ENCODE measurements at regions not wholly inside any gene's neighbourhood (a gene's known extent, or its start where the extent isn't known, plus 50 kb on each side); places are given as distances from the start of the nearest gene placed in this dataset.

DNA sequence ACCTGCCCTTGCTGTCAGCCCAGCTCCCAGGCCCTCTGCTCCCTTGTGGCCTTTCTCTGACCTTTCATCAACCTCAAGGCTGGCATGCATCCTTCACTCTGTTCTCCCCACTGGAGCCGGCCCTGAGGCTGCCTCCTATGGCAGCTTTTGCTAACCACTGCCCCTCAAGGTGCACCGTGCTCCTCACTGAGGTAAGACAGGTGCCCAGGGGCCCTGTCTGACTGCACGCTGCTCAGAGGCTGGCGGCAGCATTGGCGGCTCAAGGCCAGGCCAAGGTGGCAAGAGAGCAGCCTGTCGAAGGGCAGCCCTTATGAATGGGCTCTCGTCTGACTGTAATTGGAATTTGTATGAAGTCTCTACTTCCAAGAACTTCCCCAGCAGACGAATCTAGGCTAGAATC lies 172.6 kb downstream of the ZNF248 start:
- H3K9ac ChIP-seq (ENCODE audit: low read length), result no peak overlapping the region
- H3K27ac ChIP-seq (ENCODE audit: low read depth, low read length), result no peak overlapping the region
- no peaks in the 10 kb centered on the region; the same call in 1 of the 2 replicates for H3K36me3 ChIP-seq (ENCODE audit: control insufficient read depth, insufficient read depth, low read length)
- no peaks in the 10 kb centered on the region for H3K4me1 ChIP-seq (ENCODE audit: control insufficient read depth, insufficient read depth, low read length)
- H3K9me3 ChIP-seq (ENCODE audit: control insufficient read depth, insufficient read depth, low read depth, low read length), result peaks cover 80% of the 10 kb centered on the region; the same call in 1 of the 2 replicates
- no peak overlapping the region for H3K4me3 ChIP-seq (ENCODE audit: low read depth, low read length)
- no peaks in the 10 kb centered on the region for H3K27me3 ChIP-seq (ENCODE audit: control insufficient read depth, insufficient read depth, low read length)

DNA sequence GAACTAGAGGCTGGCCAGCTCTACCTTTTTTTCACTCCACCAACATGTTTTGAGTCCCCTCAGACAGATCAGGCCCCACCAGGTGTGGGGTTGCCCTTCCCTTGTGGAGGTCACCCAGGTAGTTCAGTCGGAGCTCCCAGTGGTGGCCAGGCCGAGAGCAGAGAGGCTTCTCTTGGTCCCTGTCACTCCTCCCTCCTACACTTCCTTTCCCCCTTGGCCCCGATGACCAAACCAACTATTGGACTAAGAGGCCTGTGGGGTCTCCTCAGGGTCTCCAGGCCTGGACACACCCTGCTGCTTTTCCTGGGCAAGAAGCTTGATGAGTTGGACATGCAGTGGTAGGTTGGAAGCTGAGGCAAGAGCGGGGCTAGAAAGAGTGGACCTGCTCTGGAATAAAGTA lies 174.8 kb downstream of the ZNF248 start:
- Histone ChIP-seq H3K27ac (ENCODE audit: low read depth, low read length) (no peak overlapping the region), H3K27me3 (ENCODE audit: control insufficient read depth, insufficient read depth, low read length) (no peaks in the 10 kb centered on the region), H3K9ac (ENCODE audit: low read length) (no peak overlapping the region), H3K36me3 (ENCODE audit: control insufficient read depth, insufficient read depth, low read length) (no peaks in the 10 kb centered on the region; the same call in 1 of the 2 replicates), H3K4me3 (ENCODE audit: low read depth, low read length) (no peak overlapping the region), H3K4me1 (ENCODE audit: control insufficient read depth, insufficient read depth, low read length) (no peaks in the 10 kb centered on the region), H3K9me3 (ENCODE audit: control insufficient read depth, insufficient read depth, low read depth, low read length) (peaks cover 91% of the 10 kb centered on the region; the same call in 1 of the 2 replicates)

DNA sequence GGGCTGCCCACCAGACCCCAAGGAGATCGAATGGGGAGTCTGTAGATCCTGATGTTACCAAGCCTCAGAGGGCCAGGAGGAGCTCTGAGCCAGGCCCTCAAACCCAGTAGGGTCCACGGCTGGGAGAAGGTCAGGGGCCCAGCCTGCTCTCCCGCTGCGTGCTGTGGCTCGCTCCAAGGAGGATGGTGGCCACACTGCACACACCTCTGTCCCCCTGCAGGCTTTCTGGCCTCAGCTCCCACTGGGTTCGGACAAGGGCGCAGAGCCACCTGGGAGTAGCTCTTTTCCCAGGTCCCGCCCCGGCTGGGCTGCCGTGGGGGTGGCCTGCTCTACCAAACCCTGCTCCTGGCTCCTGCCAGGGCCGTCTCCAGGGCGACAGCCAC lies 175.8 kb downstream of the ZNF248 start:
- Histone ChIP-seq H3K27ac (ENCODE audit: low read depth, low read length) (no peak overlapping the region), H3K4me3 (ENCODE audit: low read depth, low read length) (no peak overlapping the region), H3K9ac (ENCODE audit: low read length) (no peak overlapping the region), H3K36me3 (ENCODE audit: control insufficient read depth, insufficient read depth, low read length) (no peaks in the 10 kb centered on the region; the same call in 1 of the 2 replicates), H3K4me1 (ENCODE audit: control insufficient read depth, insufficient read depth, low read length) (no peaks in the 10 kb centered on the region), H3K9me3 (ENCODE audit: control insufficient read depth, insufficient read depth, low read depth, low read length) (peaks cover 87% of the 10 kb centered on the region; the same call in 1 of the 2 replicates), H3K27me3 (ENCODE audit: control insufficient read depth, insufficient read depth, low read length) (no peaks in the 10 kb centered on the region)

DNA sequence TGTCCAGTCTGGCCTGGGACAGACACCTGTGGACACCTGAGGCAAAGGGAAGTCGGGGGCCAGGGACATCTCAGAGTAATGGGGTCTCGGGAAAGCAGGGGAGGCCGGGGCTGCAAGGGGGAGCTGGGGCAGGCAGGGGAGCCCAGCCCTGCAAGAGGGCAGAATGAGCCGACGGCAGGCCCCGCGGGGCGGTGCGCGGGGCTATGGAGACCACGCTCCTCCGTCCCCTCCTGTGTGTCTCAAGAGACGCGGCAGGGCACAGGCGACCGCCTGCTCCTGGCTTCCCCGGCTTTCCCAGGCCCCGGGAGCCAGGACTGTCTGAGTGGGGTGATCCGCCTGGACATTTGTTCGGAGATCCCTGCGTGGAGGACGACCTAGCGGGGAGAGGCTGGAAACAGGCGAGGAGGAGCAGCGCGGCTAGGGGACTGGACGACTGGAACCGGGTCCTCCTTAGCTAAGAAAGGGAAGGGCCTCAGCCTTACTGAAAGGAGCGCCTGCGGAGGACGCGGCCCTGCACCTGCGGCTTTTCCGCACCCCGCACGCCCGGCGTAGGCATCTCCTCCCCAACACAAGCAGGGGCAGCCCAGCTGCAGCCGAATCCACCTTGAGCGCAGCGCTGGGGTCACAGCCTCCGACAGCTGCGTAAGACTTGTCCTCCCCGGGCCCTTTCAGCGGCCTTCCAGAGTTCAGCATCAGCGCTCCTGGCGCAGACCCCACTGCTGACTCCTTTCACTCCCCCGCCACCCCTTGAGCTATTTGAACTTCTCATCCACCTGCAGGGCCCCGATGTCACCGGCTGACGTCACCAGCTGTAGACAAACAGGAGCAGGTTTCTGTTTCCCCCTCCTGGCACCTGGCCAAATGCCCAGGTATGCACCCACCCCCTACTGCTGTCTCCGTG lies 176.4 kb downstream of the ZNF248 start:
- Histone ChIP-seq H3K27me3 (ENCODE audit: control insufficient read depth, insufficient read depth, low read length) (no peaks in the 10 kb centered on the region), H3K9me3 (ENCODE audit: control insufficient read depth, insufficient read depth, low read depth, low read length) (peaks cover 80% of the 10 kb centered on the region; the same call in 1 of the 2 replicates), H3K4me3 (ENCODE audit: low read depth, low read length) (no peak overlapping the region), H3K27ac (ENCODE audit: low read depth, low read length) (no peak overlapping the region), H3K4me1 (ENCODE audit: control insufficient read depth, insufficient read depth, low read length) (no peaks in the 10 kb centered on the region), H3K9ac (ENCODE audit: low read length) (no peak overlapping the region), H3K36me3 (ENCODE audit: control insufficient read depth, insufficient read depth, low read length) (no peaks in the 10 kb centered on the region)

DNA sequence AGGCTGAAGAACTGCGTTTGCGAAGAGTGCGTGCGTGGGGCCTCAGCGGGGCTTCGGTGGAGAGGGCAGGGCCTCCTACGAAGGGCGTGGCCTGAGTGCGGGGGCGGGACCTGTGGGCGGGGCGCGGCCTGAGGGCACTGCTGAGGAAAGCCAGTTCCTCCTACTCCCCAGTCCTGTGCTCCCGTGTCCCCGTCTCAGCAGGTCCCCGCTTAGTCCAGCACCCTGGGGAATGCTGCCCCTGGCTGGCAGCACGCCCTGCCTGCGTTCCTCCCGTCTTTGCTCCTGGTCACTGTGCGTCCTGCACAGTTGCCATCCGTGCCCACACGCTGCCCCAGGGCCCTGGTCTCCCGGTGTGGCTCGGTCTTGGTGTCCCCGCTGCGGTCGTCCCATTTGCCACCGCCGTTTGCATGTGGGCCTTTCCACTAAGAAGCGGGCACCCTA lies 177.1 kb downstream of the ZNF248 start:
- peaks cover 76% of the 10 kb centered on the region; the same call in 1 of the 2 replicates for H3K9me3 ChIP-seq (ENCODE audit: control insufficient read depth, insufficient read depth, low read depth, low read length)
- H3K4me3 ChIP-seq (ENCODE audit: low read depth, low read length), result no peak overlapping the region
- no peaks in the 10 kb centered on the region for H3K36me3 ChIP-seq (ENCODE audit: control insufficient read depth, insufficient read depth, low read length)
- no peaks in the 10 kb centered on the region for H3K4me1 ChIP-seq (ENCODE audit: control insufficient read depth, insufficient read depth, low read length)
- no peak overlapping the region for H3K9ac ChIP-seq (ENCODE audit: low read length)
- no peak overlapping the region for H3K27ac ChIP-seq (ENCODE audit: low read depth, low read length)
- no peaks in the 10 kb centered on the region for H3K27me3 ChIP-seq (ENCODE audit: control insufficient read depth, insufficient read depth, low read length)

DNA sequence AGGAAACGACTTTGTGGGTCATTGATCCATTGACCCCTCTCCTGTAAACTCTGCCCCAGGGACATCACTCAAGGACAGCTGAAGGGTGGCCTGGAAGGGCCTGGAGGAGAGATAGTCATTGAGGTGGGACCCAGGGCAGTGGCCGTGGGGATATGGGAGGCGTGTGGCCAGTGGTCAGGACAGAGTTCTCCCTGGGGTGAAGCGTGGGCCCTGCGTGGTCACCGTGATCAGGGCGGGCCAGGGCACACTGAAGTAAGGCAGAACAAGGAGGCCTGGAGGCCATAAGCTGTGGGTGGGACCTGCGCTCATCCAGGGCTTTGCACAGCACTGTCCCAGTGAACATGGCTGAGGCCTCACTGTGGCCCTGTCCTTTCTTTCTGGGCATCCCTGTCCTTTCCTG lies 177.9 kb downstream of the ZNF248 start:
- Histone ChIP-seq H3K4me1 (ENCODE audit: control insufficient read depth, insufficient read depth, low read length) (no peaks in the 10 kb centered on the region), H3K9me3 (ENCODE audit: control insufficient read depth, insufficient read depth, low read depth, low read length) (peaks cover 72% of the 10 kb centered on the region; the same call in 1 of the 2 replicates), H3K36me3 (ENCODE audit: control insufficient read depth, insufficient read depth, low read length) (no peaks in the 10 kb centered on the region), H3K4me3 (ENCODE audit: low read depth, low read length) (no peak overlapping the region), H3K9ac (ENCODE audit: low read length) (no peak overlapping the region), H3K27me3 (ENCODE audit: control insufficient read depth, insufficient read depth, low read length) (no peaks in the 10 kb centered on the region), H3K27ac (ENCODE audit: low read depth, low read length) (no peak overlapping the region)

DNA sequence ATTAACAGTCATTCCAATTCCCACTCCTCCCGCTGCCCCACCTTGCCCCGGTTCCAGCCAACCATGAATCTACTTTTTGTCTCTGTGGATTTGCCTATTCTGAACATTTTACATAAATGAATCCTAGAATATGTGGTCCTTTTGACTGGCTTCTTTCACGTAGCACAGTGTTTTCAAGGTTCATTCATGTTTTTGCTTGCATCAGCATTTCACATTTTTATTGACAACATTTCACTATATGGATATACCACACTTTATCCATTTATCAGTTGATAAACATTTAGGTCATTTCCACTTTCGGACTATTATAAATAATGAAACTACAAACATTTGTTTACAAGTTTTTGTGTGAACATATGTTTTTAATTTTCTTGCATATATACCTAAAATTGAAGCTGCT lies 182.0 kb downstream of the ZNF248 start:
- Histone ChIP-seq H3K36me3 (ENCODE audit: control insufficient read depth, insufficient read depth, low read length) (no peaks in the 10 kb centered on the region), H3K27ac (ENCODE audit: low read depth, low read length) (no peak overlapping the region), H3K9ac (ENCODE audit: low read length) (no peak overlapping the region), H3K9me3 (ENCODE audit: control insufficient read depth, insufficient read depth, low read depth, low read length) (peaks cover 47% of the 10 kb centered on the region; the same call in 1 of the 2 replicates), H3K4me1 (ENCODE audit: control insufficient read depth, insufficient read depth, low read length) (no peaks in the 10 kb centered on the region), H3K4me3 (ENCODE audit: low read depth, low read length) (no peak overlapping the region), H3K27me3 (ENCODE audit: control insufficient read depth, insufficient read depth, low read length) (no peaks in the 10 kb centered on the region)

DNA sequence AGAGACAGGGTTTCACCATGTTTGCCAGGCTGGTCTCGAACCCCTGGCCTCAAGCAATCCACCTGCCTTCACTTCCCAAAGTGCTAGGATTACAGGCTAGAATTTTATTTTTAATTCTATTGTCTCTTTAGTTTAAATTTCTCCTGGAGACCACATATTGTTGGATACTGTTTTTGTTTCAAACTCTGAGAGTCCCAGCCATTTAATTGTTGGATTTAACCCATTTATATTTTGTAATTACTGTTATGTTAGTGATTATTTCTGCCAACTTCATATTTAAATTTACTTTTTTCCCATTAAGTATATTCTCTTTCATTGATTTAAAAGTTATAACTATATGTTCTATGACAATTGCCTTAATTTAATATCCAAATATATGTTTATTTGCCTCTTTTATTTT lies 185.6 kb downstream of the ZNF248 start:
- Histone ChIP-seq H3K9me3 (ENCODE audit: control insufficient read depth, insufficient read depth, low read depth, low read length) (peaks cover 37% of the 10 kb centered on the region; the same call in 1 of the 2 replicates), H3K36me3 (ENCODE audit: control insufficient read depth, insufficient read depth, low read length) (no peaks in the 10 kb centered on the region), H3K9ac (ENCODE audit: low read length) (no peak overlapping the region), H3K4me1 (ENCODE audit: control insufficient read depth, insufficient read depth, low read length) (no peaks in the 10 kb centered on the region), H3K27me3 (ENCODE audit: control insufficient read depth, insufficient read depth, low read length) (no peaks in the 10 kb centered on the region), H3K27ac (ENCODE audit: low read depth, low read length) (no peak overlapping the region), H3K4me3 (ENCODE audit: low read depth, low read length) (no peak overlapping the region)

DNA sequence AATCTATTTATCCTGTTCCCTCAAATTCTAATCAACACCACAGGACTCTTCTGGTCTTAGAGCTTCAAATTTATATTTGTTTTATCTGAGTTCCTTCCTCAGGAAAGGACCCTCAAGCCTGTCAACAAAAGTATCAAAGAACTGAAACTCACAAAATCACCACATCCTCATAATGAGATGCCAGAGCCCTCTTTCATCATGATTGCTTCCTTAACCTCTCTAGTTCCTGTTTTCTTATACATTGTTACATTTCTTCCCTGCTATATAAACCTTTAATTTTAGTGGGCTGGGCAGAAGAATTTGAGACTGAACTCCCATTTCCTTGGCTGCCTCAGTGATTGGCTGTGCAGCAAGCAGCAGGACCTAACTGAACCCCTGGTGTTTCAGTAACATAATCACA lies 189.7 kb downstream of the ZNF248 start:
- Histone ChIP-seq H3K27me3 (ENCODE audit: control insufficient read depth, insufficient read depth, low read length) (no peaks in the 10 kb centered on the region), H3K4me1 (ENCODE audit: control insufficient read depth, insufficient read depth, low read length) (no peaks in the 10 kb centered on the region), H3K36me3 (ENCODE audit: control insufficient read depth, insufficient read depth, low read length) (no peaks in the 10 kb centered on the region), H3K27ac (ENCODE audit: low read depth, low read length) (no peak overlapping the region), H3K4me3 (ENCODE audit: low read depth, low read length) (no peak overlapping the region), H3K9ac (ENCODE audit: low read length) (no peak overlapping the region), H3K9me3 (ENCODE audit: control insufficient read depth, insufficient read depth, low read depth, low read length) (peaks cover 47% of the 10 kb centered on the region; the same call in 1 of the 2 replicates)

DNA sequence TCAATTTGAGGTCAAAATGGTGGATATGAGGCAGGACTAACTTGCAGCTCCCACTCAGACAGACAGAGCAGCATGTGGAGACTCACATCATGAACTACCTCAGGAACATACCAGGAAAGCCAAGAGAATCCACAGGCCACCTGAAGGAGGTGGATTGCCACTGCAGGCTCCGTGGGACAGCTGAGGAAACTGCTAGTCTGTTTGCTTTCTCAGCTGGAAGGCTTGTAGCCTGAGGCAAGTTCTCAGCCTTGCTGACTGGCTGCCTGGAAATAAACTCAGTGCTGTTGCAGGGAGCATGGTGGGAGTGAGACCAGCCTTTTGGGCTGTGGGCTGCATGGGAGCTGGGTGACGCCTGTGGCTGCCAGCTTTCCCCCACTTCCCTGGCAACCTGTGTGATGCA lies 202.9 kb downstream of the ZNF248 start:
- no peak overlapping the region for H3K4me3 ChIP-seq (ENCODE audit: low read depth, low read length)
- peaks cover 77% of the 10 kb centered on the region for H3K9me3 ChIP-seq (ENCODE audit: control insufficient read depth, insufficient read depth, low read depth, low read length)

DNA sequence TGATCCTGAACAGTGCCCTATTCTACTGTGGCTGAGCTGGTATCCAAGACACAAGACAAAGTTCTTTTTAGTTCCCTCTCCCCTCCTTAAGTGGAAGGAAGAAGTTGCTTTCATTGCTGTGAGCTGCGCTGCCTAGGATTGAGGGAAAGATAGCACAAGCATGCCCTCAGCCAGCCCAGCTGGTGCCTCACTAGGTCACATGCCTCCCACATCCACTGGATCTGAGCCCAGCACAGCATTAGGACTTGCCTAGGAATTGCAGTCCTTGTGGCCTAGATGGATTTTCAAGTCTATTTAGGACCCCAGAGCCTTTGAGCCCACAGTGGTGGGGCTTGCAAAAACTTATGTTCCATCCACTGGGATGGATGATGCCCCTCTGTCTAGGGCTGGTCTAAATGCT lies 214.2 kb downstream of the ZNF248 start:
- Histone ChIP-seq H3K4me1 (ENCODE audit: control insufficient read depth, insufficient read depth, low read length) (no peaks in the 10 kb centered on the region), H3K36me3 (ENCODE audit: control insufficient read depth, insufficient read depth, low read length) (no peaks in the 10 kb centered on the region), H3K4me3 (ENCODE audit: low read depth, low read length) (no peak overlapping the region), H3K9me3 (ENCODE audit: control insufficient read depth, insufficient read depth, low read depth, low read length) (peaks cover 43% of the 10 kb centered on the region; the same call in 1 of the 2 replicates), H3K27me3 (ENCODE audit: control insufficient read depth, insufficient read depth, low read length) (no peaks in the 10 kb centered on the region), H3K27ac (ENCODE audit: low read depth, low read length) (no peak overlapping the region), H3K9ac (ENCODE audit: low read length) (no peak overlapping the region)

More for the DNA sequence above, 202.9 kb downstream of the ZNF248 start:
- no peak overlapping the region for H3K9ac ChIP-seq (ENCODE audit: low read length)
- H3K27ac ChIP-seq (ENCODE audit: low read depth, low read length), result no peak overlapping the region
- no peaks in the 10 kb centered on the region for H3K4me1 ChIP-seq (ENCODE audit: control insufficient read depth, insufficient read depth, low read length)
- no peaks in the 10 kb centered on the region for H3K36me3 ChIP-seq (ENCODE audit: control insufficient read depth, insufficient read depth, low read length)
- H3K27me3 ChIP-seq (ENCODE audit: control insufficient read depth, insufficient read depth, low read length), result no peaks in the 10 kb centered on the region

Data from HUES6 (cell line).